Transverse colon (tissue), 4 donors: ENCODE measurements at regions not wholly inside any gene's neighbourhood (a gene's known extent, or its start where the extent isn't known, plus 50 kb on each side); places are given as distances from the start of the nearest gene placed in this dataset.

Experiments used
- DNase-seq: peaks from one replicate; pipeline ENCODE4 v3.0.0-alpha.2; 2019
- H3K27ac ChIP-seq, 4 donors: fragments of 200-600 bp; sonication (generic); 2 replicates each; pipeline ENCODE4 v1.5.1; 2016 to 2018; ENCODE audit warnings: inconsistent platforms in 4 of 4
- H3K27me3 ChIP-seq: fragments of 200-600 bp; sonication (generic); 2 replicates; pipeline ENCODE4 v1.5.1; 2017; ENCODE audit warnings: inconsistent platforms
- H3K36me3 ChIP-seq, 4 donors: fragments of 200-600 bp; sonication (generic); 2 replicates each; pipeline ENCODE4 v1.5.1; 2017 to 2019; ENCODE audit warnings: inconsistent platforms in 4 of 4
- H3K4me1 ChIP-seq, 4 donors: fragments of 200-600 bp; sonication (generic); 2 replicates each; pipeline ENCODE4 v1.5.1; 2017 to 2020; ENCODE audit warnings: inconsistent platforms in 4 of 4
- H3K4me3 ChIP-seq, 4 donors: fragments of 200-600 bp; sonication (generic); 1 replicate in 1 of 4; 2 replicates in 3 of 4; pipeline versions ENCODE4 v1.5.1 to v1.6.1; 2017 to 2019; ENCODE audit warnings: inconsistent platforms in 4 of 4
- H3K9me3 ChIP-seq, 2 donors: fragments of 200-600 bp; sonication (generic); 2 replicates each; pipeline ENCODE4 v1.5.1; 2017 to 2019; ENCODE audit warnings: inconsistent platforms in 2 of 2
- EP300 ChIP-seq: sonication (generic); formaldehyde crosslinking; IDR thresholded peaks from one replicate; pipeline ENCODE4 v1.6.1; 2017; ENCODE audit warnings: antibody characterized with exemption, low read depth
- POLR2A ChIP-seq: fragments of 450-650 bp; IDR thresholded peaks from one replicate; pipeline ENCODE4 v1.6.1; 2016; ENCODE audit warnings: antibody characterized with exemption, mild to moderate bottlenecking, moderate library complexity
- POLR2AphosphoS5 ChIP-seq, 3 donors: sonication (generic); formaldehyde crosslinking; IDR thresholded peaks; one replicate each; pipeline ENCODE4 v1.6.1; 2016; ENCODE audit warnings: antibody characterized with exemption in 3 of 3
- WGBS, 2 donors: methylation state at CpG; one replicate each; pipeline ENCODE4 v1.1.5; 2018; ENCODE audit warnings: low coverage in 1 of 2; 5-methylcytosine and 5-hydroxymethylcytosine counted together
- in situ Hi-C, 4 donors: fragments of 200-750 bp; cut with MboI; loops; one replicate each; pipeline versions ENCODE4 v1.15.0 to v1.15.1; 2017; ENCODE audit warnings: low sequenced_read_pairs in 3 of 4, low pct_ligation_motif_present in 1 of 4, low pct_unique_long_range_greater_than_20kb in 1 of 4
- intact Hi-C: fragments of 100-400 bp; cut with DNase I; formaldehyde crosslinking; loops from one replicate; pipeline ENCODE4 v1.15.1; 2023; ENCODE audit warnings: low total_unique reads
- TF ChIP-seq, protein P1 (sequence below), 5 experiments: fragments of 200-600 bp in 3 of 5; fragments of 450-650 bp in 2 of 5; sonication (generic) in 3 of 5; IDR thresholded peaks; 1 replicate in 2 of 5; 2 replicates in 3 of 5; pipeline ENCODE4 v1.5.1; 2016 to 2017; ENCODE audit warnings: antibody characterized with exemption in 5 of 5, inconsistent platforms in 3 of 5, mild to moderate bottlenecking in 2 of 5, moderate library complexity in 1 of 5

DNA sequence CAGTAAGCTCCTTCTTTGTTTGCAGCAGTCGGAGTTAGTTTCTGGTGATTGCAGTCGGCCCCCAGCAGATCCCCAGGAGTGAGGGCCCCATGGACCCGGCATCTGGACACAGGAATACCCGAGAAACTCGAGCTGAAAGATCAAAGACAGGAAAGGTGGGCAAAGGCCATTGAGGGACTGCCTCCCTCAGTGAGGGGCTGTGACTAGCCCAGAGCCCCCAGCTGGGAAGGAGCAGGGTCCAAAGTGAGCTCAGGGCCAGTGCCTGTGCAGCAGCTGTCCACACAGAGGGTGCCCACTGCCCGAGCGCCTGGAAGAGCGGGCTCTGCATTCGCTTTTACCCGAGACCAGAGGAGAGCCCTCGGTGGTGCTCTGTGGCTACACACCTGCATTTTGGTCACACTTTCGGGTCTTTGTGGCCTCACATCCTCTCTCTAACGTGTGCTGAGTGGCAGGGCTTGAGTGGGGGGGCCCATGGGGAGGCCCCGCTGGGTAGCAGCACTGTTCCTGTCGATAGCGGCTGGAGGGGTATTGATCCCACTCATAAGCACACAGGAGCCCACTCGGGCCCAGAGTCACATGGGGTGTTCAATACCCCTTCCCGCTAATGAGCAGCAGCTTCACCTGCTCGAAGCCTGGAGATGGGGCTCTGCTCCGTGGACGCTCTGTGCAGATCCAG, 532.9 kb downstream of the TBC1D22A start:
- no peak overlapping the region for H3K4me3 ChIP-seq
- no peak for DNase-seq
- no peaks in the 10 kb centered on the region for H3K9me3 ChIP-seq
- TF ChIP-seq, protein P1, sequence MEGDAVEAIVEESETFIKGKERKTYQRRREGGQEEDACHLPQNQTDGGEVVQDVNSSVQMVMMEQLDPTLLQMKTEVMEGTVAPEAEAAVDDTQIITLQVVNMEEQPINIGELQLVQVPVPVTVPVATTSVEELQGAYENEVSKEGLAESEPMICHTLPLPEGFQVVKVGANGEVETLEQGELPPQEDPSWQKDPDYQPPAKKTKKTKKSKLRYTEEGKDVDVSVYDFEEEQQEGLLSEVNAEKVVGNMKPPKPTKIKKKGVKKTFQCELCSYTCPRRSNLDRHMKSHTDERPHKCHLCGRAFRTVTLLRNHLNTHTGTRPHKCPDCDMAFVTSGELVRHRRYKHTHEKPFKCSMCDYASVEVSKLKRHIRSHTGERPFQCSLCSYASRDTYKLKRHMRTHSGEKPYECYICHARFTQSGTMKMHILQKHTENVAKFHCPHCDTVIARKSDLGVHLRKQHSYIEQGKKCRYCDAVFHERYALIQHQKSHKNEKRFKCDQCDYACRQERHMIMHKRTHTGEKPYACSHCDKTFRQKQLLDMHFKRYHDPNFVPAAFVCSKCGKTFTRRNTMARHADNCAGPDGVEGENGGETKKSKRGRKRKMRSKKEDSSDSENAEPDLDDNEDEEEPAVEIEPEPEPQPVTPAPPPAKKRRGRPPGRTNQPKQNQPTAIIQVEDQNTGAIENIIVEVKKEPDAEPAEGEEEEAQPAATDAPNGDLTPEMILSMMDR (IDR thresholded peaks at IDR 0.05) = no peak
- TF ChIP-seq POLR2A (no peak), EP300 (no peak), POLR2AphosphoS5 (IDR thresholded peaks at IDR 0.05) (no peak)
- no peak overlapping the region for H3K27ac ChIP-seq
- in situ Hi-C loops = no loop called here
- intact Hi-C loops = no loop called here
- 76% methylated on average over 20 of the region's 21 CpGs; no CpG with 5 or more reads in 1 of the 2 donors for WGBS, 2 donors
- no peaks in the 10 kb centered on the region for H3K27me3 ChIP-seq
- no peaks in the 10 kb centered on the region for H3K4me1 ChIP-seq
- H3K36me3 ChIP-seq = no peaks in the 10 kb centered on the region

DNA sequence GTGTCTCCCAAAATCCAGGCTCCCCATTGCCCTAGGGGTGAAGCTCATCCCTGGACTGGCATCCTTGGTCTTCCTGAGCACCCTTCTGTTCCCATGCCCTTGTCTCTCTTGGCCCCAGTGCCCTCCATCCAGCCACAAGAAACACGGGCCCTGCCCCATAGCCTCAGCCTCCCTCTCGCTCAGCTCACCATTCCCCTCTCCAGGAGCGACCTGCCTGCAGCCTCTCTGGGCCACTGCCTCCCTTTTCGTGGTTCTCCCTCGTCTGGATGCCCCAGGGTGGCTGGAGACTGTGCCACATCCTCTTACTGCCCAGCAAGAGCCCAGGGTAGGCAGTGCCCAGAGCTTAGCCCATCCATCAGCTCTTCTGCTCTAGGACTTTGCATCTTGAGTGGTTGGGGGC, 532.1 kb downstream of the TBC1D22A start:
- in situ Hi-C loops = no loop called here
- 65% methylated on average over 5 of the region's 5 CpGs; no CpG with 5 or more reads in 1 of the 2 donors for WGBS, 2 donors

DNA sequence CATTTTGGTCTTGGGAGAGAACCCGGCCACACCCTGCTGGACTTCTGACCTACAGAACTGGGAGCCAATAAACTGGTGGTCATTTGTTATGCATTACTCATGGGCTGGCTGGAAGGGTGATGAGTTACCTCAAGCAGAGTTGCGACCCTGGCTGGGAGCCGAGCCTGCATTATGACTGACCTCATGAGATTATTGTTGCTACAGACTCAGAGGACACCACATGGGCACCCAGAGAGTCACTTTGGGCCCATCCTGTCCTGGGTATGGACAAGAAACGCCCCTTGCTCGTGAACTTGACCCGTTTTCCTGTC, 531.7 kb downstream of the TBC1D22A start:
- H3K27ac ChIP-seq = no peak overlapping the region
- intact Hi-C loops = no loop called here
- DNase-seq = no peak
- WGBS, 2 donors = 51% methylated on average over 6 of the region's 6 CpGs; no CpG with 5 or more reads in 1 of the 2 donors
- H3K9me3 ChIP-seq = no peaks in the 10 kb centered on the region
- H3K4me3 ChIP-seq = no peak overlapping the region
- in situ Hi-C loops = no loop called here
- H3K27me3 ChIP-seq = no peaks in the 10 kb centered on the region
- TF ChIP-seq POLR2A = no peak
- TF ChIP-seq POLR2AphosphoS5 (IDR thresholded peaks at IDR 0.05) = no peak
- TF ChIP-seq, protein P1 (IDR thresholded peaks at IDR 0.05) = no peak
- TF ChIP-seq EP300 = no peak
- no peaks in the 10 kb centered on the region for H3K36me3 ChIP-seq
- no peaks in the 10 kb centered on the region for H3K4me1 ChIP-seq

More for the DNA sequence above, 532.1 kb downstream of the TBC1D22A start:
- TF ChIP-seq POLR2AphosphoS5 (IDR thresholded peaks at IDR 0.05) = no peak
- no peak for TF ChIP-seq EP300
- TF ChIP-seq, protein P1 (IDR thresholded peaks at IDR 0.05) = no peak
- TF ChIP-seq POLR2A = no peak
- intact Hi-C loops = no loop called here
- H3K27me3 ChIP-seq = no peaks in the 10 kb centered on the region
- DNase-seq = no peak
- no peaks in the 10 kb centered on the region for H3K4me1 ChIP-seq
- no peaks in the 10 kb centered on the region for H3K9me3 ChIP-seq
- H3K4me3 ChIP-seq = no peak overlapping the region
- H3K36me3 ChIP-seq = no peaks in the 10 kb centered on the region
- H3K27ac ChIP-seq = no peak overlapping the region

DNA sequence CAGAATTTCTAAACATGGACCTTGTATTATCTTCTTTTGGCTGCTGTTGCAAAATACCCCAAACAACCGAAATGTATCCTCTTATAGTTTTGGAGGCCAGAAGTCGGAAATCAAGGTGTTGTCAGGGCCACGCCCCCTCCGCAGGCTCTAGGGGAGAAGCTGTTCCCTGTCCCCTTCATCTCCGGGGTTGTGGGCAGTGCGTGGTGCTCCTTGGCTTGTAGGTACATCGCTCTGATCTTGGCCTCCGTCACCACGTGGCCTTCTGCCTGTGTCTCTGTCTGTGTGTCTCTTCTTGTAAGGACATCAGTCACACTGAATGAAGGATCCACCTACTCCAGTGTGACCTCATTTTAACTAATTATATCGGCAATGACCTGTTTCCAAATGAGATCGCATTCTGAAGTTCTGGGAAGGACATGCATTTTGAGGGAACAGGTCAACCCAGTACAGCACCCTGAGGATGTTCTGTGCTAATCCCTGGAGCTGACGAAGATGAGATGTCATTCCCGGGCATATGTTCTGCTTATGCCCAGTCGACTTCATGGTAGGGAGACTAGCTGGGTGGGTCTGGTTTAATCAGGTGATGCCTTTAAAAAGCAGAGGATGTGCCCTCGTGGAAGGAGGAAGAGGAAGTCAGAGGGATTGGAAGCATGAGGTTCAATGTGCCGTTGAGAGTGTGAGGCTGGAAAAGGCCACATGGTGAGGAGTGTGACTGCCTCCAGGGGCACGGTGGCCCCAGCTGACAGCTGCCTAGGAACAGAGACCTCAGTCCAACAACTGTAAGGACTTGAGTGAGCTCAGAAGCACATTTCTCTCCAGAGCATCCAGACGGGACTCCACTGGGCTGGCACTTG, 531.1 kb downstream of the TBC1D22A start:
- Histone ChIP-seq H3K27ac (no peak overlapping the region), H3K9me3 (no peaks in the 10 kb centered on the region), H3K4me1 (no peaks in the 10 kb centered on the region), H3K4me3 (no peak overlapping the region), H3K27me3 (no peaks in the 10 kb centered on the region), H3K36me3 (no peaks in the 10 kb centered on the region)
- intact Hi-C loops (no loop called here), in situ Hi-C loops (no loop called here)
- TF ChIP-seq EP300 (no peak), POLR2AphosphoS5 (IDR thresholded peaks at IDR 0.05) (no peak), POLR2A (no peak)
- TF ChIP-seq, protein P1 (IDR thresholded peaks at IDR 0.05) = no peak
- no peak for DNase-seq
- WGBS, 2 donors = 78% methylated on average over 18 of the region's 18 CpGs; no CpG with 5 or more reads in 1 of the 2 donors
